CD4-positive, alpha-beta T cell treated with Interleukin-4 for 4 hours (primary cell): ENCODE measurements at regions not wholly inside any gene's neighbourhood (a gene's known extent, or its start where the extent isn't known, plus 50 kb on each side); places are given as distances from the start of the nearest gene placed in this dataset.

Experiments used
- DNase-seq: peaks from one replicate; pipeline ENCODE4 v3.0.0-alpha.2; 2020

GRCh38 chr4:130092187-130093015, 996.4 kb downstream of the C4orf33 start:
- DNase-seq = no peak

DNA sequence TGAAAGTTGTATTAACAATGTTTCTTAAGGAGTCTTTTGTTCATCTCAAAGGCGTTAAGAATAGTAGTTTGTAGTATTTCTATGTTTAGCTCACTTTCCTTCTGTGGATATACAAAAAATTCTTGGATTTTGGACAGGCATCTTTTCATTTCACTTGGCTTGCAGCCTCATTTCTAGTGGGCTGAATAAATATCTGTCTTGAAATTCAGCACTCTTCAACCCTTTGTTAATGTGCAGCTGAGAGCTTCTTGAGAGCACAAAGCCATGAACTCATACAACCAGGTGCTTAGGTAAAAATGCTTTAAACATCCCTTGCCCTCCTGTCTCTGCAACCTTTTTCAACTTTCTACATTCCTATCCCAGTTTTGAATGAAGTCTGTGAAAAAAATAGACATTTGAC, 1003.2 kb downstream of the C4orf33 start:
- no peak for DNase-seq

DNA sequence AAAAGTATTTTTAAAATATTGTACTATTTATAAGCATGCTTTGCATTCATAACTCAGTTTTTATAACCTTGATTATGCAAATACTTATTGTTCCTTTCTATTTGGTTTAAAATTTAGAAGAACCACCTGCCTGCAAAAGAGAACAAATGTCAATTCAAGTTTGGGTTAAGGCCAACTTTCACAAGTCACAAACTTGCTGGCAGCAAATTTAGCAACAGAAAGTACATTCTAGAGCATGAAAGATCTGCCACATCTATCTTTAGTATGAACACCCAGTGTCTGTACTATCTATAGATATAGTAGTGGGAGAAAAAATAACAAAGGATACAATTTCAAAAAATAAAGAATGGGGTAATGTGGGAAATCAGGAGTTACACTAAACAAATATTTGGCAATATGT, 1014.2 kb downstream of the C4orf33 start:
- no peak for DNase-seq

DNA sequence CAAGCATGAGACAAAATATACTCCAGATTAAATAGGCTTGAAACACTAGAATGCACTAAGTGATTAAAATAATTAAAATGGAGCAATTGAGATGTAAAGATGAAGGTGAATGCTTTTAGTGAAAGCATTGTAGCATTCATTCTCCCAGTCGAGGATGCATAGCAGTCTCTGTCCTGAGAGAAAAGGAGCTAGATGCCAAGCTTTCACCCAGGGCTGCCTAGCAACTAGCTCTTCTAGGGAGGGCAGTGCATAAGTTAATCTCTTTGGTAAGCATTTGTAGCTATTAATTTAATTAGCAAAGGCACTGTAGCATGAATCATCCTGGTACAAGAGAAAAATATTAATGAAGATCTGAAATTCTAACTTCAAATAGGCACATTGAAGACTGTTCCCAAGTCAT, 1014.8 kb downstream of the C4orf33 start:
- no peak for DNase-seq

GRCh38 chr4:130124066-130124465, 1028.1 kb downstream of the C4orf33 start:
- no peak for DNase-seq

- DNase-seq = no peak
These were observed 1029.5 kb downstream of the C4orf33 start for GRCh38 chr4:130125467-130125866.

DNA sequence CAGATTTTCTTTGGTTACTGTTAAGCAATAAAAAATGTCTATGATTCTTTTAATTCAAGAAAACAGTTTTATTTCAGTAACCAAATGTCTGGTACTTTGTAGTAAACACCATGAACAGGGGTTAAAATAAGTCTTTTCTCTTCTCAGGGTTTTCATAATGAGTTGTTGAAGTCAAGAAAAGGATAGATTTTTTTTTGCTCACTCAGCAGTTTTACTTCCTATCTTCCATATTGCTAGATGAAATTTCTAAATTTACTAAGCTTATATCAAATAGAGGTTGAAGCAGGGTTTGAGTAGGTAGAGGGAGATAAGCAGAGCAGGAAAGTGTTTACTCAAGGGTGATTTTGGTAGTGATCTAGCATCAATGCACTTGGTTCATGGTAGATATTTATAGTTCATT, 1031.3 kb downstream of the C4orf33 start:
- DNase-seq = no peak

- DNase-seq = no peak
These were observed 1035.6 kb downstream of the C4orf33 start for GRCh38 chr4:130131536-130131935.

GRCh38 chr4:130141651-130142050, 1045.7 kb downstream of the C4orf33 start:
- DNase-seq = no peak

DNA sequence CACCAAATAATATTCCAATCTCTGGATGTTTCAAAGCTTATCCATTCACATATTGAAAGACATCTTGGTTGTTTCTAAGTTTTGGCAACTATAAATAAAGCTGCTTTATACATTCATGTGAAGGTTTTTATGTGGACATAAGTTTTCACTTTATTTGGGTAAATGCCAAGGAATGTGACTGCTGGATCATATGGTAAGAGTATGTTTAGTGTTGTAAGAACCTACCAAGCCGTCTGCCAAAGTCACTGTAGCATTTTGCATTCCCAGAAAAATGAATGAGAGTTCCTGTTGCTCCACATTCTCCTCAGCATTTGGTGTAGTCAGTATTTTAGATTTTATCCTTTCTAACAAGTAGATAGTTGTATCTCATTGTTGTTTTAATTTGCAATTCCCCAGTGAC, 1047.7 kb downstream of the C4orf33 start:
- DNase-seq = no peak

DNA sequence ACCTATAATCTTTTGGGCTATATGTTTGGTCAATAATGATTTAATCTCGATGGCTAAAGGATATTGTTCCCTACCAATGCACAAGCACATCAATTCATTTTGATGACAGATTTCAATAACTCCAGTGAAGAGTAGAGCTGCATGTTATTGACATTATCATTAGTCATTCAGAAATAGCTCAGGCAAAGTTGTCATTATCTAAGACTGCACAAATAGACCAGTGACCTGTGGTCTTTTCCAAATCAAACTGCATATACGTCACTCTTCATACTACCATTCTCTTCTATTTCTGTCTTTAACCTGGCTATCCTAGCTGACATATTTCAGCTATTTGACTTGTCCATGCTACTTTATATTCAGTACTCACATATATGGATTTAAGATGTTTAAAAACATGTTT, 1050.8 kb downstream of the C4orf33 start:
- DNase-seq = no peak

DNA sequence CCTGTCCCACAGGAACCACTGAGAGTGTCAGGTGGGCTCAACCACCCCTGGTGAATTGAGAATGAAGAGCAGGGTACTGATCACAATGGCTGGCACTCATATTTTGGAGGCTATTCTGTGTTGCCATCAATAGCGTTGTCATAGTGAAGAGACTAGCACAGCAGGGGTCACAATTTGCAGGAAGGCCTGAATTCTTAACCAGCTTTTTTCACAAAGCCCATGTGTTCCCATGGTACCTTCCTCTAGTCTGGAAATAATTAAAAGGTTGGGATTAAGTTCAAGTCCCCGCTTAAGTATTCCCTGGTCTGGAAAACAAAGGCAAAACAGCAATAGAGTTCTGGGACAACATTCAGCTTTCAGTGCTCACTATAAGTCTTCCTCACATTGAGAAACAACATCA, 1051.7 kb downstream of the C4orf33 start:
- DNase-seq = no peak

DNA sequence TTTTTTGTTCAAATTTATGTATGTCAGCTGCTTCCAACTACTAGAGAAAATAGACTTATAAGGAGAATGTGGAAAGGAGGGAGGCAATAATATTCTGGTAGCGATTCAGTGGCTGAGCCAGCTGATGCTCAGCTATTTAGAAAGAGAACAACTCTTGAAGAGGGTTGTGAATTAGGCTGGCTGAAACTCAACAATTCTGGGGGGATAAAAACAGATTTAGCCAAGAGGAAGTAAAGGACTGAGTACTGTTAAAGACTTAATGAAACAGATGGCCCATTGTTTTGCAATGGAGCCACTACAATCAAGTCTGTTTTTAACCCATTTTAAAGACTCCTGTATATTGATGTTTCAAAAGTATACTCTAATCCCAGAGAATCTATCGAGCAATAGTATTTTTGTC, 1058.9 kb downstream of the C4orf33 start:
- no peak for DNase-seq

GRCh38 chr4:130163701-130164100, 1067.7 kb downstream of the C4orf33 start:
- DNase-seq = no peak

- DNase-seq = no peak
These were observed 1069.4 kb downstream of the C4orf33 start for GRCh38 chr4:130165381-130165780.

GRCh38 chr4:130172156-130172555, 1076.2 kb downstream of the C4orf33 start:
- DNase-seq = no peak

GRCh38 chr4:130178106-130178505, 1082.2 kb downstream of the C4orf33 start:
- DNase-seq = no peak

DNA sequence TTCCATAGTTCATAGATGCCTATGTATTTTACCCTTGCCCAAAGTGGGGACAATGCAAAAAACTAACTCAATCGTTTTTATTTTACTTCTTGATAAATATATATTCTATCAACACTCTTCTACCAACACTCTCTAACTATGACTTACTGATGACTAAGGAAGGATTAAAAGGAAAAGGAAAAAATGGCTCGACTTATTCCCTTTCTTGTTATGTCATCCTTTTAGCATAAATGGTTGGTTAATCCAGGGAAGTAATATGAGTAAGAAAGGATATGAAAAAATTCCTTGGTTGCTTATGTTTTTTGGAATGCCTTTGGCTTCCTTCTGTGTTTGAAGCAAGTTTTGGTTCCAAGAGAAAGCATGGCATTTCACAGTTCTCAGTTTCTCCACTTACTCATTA, 1087.1 kb downstream of the C4orf33 start:
- DNase-seq = no peak

- DNase-seq = no peak
These were observed 1087.8 kb downstream of the C4orf33 start for GRCh38 chr4:130183766-130184165.

DNA sequence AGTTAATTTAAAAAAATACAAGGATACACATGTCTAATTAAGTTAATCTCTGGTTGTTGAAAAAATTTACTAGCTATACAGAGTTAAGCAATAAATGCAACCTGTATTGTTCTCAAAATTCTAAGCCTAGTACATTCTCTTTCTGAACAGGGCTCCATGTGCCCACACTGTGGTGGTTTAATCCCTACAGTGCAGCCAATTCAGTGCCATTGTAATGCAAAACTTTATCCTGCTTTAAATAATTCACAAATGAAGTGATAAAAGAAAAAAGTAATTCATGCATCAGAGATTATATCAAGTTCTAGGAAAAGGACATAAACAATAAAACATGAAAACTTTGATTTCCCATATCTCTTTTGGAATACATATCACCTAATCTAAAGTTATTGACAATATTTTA, 1089.2 kb downstream of the C4orf33 start:
- DNase-seq = no peak

DNA sequence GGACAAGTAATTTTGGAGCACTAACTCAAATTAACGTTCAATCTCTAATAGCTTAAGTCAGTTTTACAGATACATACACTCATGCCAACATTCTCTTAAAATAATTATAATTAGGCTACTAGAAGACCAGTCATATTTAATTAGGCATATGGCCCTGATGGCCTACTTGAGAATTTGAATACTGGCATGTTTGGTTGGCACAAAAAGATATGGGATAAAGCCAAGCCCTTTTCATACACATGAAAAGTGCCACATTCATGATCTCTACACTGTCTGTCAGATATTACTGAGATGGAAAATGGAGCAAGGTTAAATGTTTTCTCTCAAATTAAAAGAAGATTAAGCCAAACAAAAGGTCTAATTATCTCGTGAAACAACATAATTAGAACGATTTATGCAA, 1091.0 kb downstream of the C4orf33 start:
- no peak for DNase-seq

DNA sequence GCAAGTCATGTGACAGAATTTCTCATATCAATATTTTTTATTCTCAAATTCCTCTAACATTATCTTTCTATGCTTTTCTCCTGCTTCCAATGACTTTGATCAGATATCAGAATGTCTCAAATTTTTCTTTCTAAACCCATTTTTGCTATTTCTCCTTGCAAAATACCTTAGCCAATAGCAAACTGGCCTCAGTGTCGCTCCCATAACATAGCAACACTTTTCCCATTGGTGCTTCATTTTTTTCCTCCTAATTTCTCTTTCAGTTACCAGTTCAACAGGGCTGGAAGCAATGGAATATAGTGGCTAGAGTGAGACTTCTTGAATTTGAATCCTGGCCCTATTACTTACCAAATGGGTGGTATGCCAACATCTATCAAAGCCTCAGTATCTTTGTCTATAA, 1091.6 kb downstream of the C4orf33 start:
- no peak for DNase-seq

DNA sequence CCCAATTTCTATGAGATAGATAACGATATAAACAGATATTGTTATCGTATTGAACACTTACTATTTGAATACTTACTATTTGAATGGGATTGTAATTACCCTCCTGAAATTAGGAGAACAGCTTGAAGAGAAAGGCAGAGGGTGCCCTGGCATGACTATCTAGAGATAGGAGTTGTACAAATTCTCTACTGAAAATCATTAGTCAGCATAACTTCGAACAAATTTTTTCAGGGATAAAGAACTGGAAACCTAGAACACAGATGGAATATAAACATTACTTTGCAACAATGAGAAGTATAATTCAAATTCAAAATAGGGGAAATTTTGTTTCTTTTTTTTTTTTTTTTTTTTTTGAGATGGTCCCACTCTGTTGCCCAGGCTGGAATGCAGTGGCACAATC, 1096.8 kb downstream of the C4orf33 start:
- no peak for DNase-seq

DNA sequence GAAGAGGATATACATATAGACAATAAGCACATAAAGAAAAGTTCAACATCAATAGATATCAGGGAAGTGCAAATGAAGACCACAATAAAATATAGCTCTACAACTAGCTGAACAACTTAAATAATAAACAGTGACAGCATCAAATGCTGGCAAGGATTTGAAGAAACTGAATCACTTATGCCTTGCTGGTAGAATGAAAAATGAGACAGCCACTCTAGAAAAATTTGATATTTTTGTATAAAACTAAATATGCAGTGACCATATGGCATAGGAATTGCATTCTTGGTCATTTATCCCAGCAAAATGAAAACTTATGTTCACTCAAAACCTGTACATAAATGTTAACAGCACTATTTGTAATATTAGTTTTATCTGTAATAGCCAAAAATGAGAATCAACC, 1102.0 kb downstream of the C4orf33 start:
- DNase-seq = no peak

DNA sequence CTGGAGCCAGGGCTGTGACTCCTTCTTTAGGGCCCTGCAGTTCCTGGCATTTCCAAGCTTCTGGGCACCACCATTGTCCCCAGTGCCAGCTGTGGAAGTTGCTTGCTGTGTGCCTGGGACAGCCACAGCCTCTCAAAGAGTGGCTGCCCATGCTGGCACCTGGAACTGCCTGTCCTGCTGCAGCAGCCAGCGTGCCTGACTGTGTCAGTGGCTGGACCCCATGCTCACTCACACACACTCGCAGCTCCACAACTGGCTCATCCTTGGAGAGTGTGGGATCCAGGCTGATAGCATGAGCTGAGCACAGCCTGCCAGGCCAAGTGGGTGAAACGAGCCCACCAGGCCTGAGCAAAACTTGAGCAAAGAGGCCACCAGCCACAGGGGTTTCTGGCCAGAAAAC, 1107.6 kb downstream of the C4orf33 start:
- DNase-seq = no peak
